A549 (cell line): ENCODE measurements at regions not wholly inside any gene's neighbourhood (a gene's known extent, or its start where the extent isn't known, plus 50 kb on each side); places are given as distances from the start of the nearest gene placed in this dataset.

ENCODE experiments used
- ATAC-seq, 2 experiments: fragments of 200-7000 bp in 1 of 2; fragments of >200 bp in 1 of 2; cut with Nextera tagmentation in 1 of 2; cut with Tn5 transposase in 1 of 2; 3 replicates each; pipeline versions ENCODE4 v1.8.0 to v1.9.1; 2018 to 2020; ENCODE audit warnings: mild to moderate bottlenecking in 1 of 2, moderate library complexity in 1 of 2
- CTCF ChIA-PET: fragments of 300-600 bp; sonication (Branson Sonifier 250); formaldehyde crosslinking; extraction: SDS; loops from one replicate; lab custom pipeline; 2021; ENCODE audit warnings: antibody characterized with exemption, inconsistent platforms; lab: Yijun Ruan, JAX
- POLR2A ChIA-PET: fragments of 350-600 bp; formaldehyde crosslinking; extraction: SDS; loops from one replicate; lab custom pipeline; 2021; ENCODE audit warnings: antibody characterized with exemption, inconsistent platforms; lab: Yijun Ruan, JAX
- DNase-seq, 2 experiments: peaks; one replicate each; pipeline versions ENCODE4 v3.0.0 to v3.0.0-alpha.2; 2011 to 2016; ENCODE audit warnings: low read depth in 1 of 2, low spot score in 1 of 2
- FAIRE-seq: peaks from 2 replicates; lab custom pipeline; 2011; peaks lifted over from hg19 to GRCh38; lab: Jason Lieb, UNC
- H3K27ac ChIP-seq, 2 experiments: fragments of >200 bp; sonication (Bioruptor Twin); formaldehyde crosslinking; 3 replicates each; pipeline ENCODE4 v1.5.1; 2016 to 2017
- H3K4me1 ChIP-seq: fragments of >200 bp; sonication (Bioruptor Twin); formaldehyde crosslinking; 3 replicates; pipeline ENCODE4 v1.6.1; 2016
- H3K4me2 ChIP-seq: fragments of >200 bp; sonication (Bioruptor Twin); formaldehyde crosslinking; 3 replicates; pipeline ENCODE4 v1.6.1; 2016
- H3K4me3 ChIP-seq: fragments of >200 bp; sonication (Bioruptor Twin); formaldehyde crosslinking; 3 replicates; pipeline ENCODE4 v1.5.1; 2016
- H3K9me3 ChIP-seq: fragments of >200 bp; sonication (Bioruptor Twin); formaldehyde crosslinking; 3 replicates; pipeline ENCODE4 v1.6.1; 2016
- CBX8 ChIP-seq: fragments of 200-600 bp; sonication (generic); IDR thresholded peaks from 2 replicates; pipeline ENCODE4 v1.6.1; 2016
- EHF ChIP-seq: fragments of 250-450 bp; sonication (Bioruptor Pico); IDR thresholded peaks from 2 replicates; pipeline ENCODE4 v1.5.0; 2020; ENCODE audit warnings: mild to moderate bottlenecking
- EHMT2 ChIP-seq: fragments of 200-600 bp; sonication (generic); IDR thresholded peaks from 2 replicates; pipeline ENCODE4 v1.6.1; 2016; ENCODE audit warnings: antibody characterized with exemption, low read depth, mild to moderate bottlenecking, moderate library complexity
- FOSB ChIP-seq: fragments of 250-450 bp; sonication (Bioruptor Pico); IDR thresholded peaks from 2 replicates; pipeline ENCODE4 v1.5.0; 2020; ENCODE audit warnings: mild to moderate bottlenecking, moderate library complexity
- HEYL ChIP-seq: fragments of 250-450 bp; sonication (Bioruptor Pico); IDR thresholded peaks from 2 replicates; pipeline ENCODE4 v1.8.0; 2021; ENCODE audit warnings: mild to moderate bottlenecking, moderate library complexity
- HOXA7 ChIP-seq: fragments of 250-450 bp; sonication (Bioruptor Pico); IDR thresholded peaks from 2 replicates; pipeline ENCODE4 v1.5.0; 2020; ENCODE audit warnings: mild to moderate bottlenecking, moderate library complexity
- HOXB13 ChIP-seq: fragments of 250-450 bp; sonication (Bioruptor Pico); IDR thresholded peaks from 2 replicates; pipeline ENCODE4 v1.5.0; 2020; ENCODE audit warnings: low read depth, mild to moderate bottlenecking, moderate library complexity
- HOXB5 ChIP-seq: fragments of 250-450 bp; sonication (Bioruptor Pico); IDR thresholded peaks from 2 replicates; pipeline ENCODE4 v1.5.0; 2020; ENCODE audit warnings: mild to moderate bottlenecking, moderate library complexity
- JUN ChIP-seq, 2 experiments: fragments of >200 bp; sonication (Bioruptor Twin); formaldehyde crosslinking; IDR thresholded peaks; 2 replicates in 1 of 2; 3 replicates in 1 of 2; pipeline ENCODE4 v1.6.1; 2016 to 2017
- MAZ ChIP-seq: fragments of 150-350 bp; IDR thresholded peaks from 2 replicates; pipeline ENCODE4 v1.6.1; 2014; ENCODE audit warnings: antibody characterized with exemption, low read depth, low read length, borderline replicate concordance
- NPAS2 ChIP-seq: fragments of 250-450 bp; sonication (Bioruptor Pico); IDR thresholded peaks from 2 replicates; pipeline ENCODE4 v1.8.0; 2022; ENCODE audit warnings: mild to moderate bottlenecking, moderate library complexity, borderline replicate concordance
- NR3C1 ChIP-seq: fragments of >200 bp; sonication (Bioruptor Twin); formaldehyde crosslinking; IDR thresholded peaks from 3 replicates; pipeline ENCODE4 v1.6.1; 2017
- PHF8 ChIP-seq: fragments of 200-600 bp; sonication (generic); IDR thresholded peaks from 2 replicates; pipeline ENCODE4 v1.6.1; 2016; ENCODE audit warnings: low read depth, mild to moderate bottlenecking, antibody characterized with exemption, moderate library complexity, borderline replicate concordance
- RAD21 ChIP-seq, 2 experiments: fragments of >200 bp in 1 of 2; sonication (Bioruptor Twin) in 1 of 2; formaldehyde crosslinking in 1 of 2; IDR thresholded peaks in 1 of 2; conservative IDR thresholded peaks in 1 of 2; 2 replicates in 1 of 2; 3 replicates in 1 of 2; pipeline ENCODE4 v1.6.1; 2012 to 2018; ENCODE audit warnings: inconsistent platforms in 1 of 2
- RARB ChIP-seq: fragments of 250-450 bp; sonication (Bioruptor Pico); IDR thresholded peaks from 2 replicates; pipeline ENCODE4 v1.8.0; 2021; ENCODE audit warnings: mild to moderate bottlenecking, moderate library complexity
- RCOR1 ChIP-seq: fragments of 150-350 bp; IDR thresholded peaks from 2 replicates; pipeline ENCODE4 v1.6.1; 2014; ENCODE audit warnings: antibody characterized with exemption, low read length, low read depth
- RFX5 ChIP-seq: fragments of 450-650 bp; IDR thresholded peaks from 2 replicates; pipeline ENCODE4 v1.7.1; 2014; ENCODE audit warnings: antibody characterized with exemption, mild to moderate bottlenecking, moderate library complexity
- SREBF2 ChIP-seq: fragments of 450-650 bp; IDR thresholded peaks from 2 replicates; pipeline ENCODE4 v1.6.1; 2014; ENCODE audit warnings: mild to moderate bottlenecking, moderate library complexity
- ZC3H11A ChIP-seq: fragments of 450-650 bp; IDR thresholded peaks from 2 replicates; pipeline ENCODE4 v1.6.1; 2014; ENCODE audit warnings: antibody characterized with exemption, mild to moderate bottlenecking
- WGBS: methylation state at CpG from one replicate; pipeline ENCODE4 v1.1.6; 2017; ENCODE audit errors: missing lambda C conversion rate; 5-methylcytosine and 5-hydroxymethylcytosine counted together
- TF ChIP-seq, protein P1 (sequence below): fragments of 250-450 bp; sonication (Bioruptor Pico); IDR thresholded peaks from 2 replicates; pipeline ENCODE4 v1.5.0; 2020; ENCODE audit warnings: low read depth, mild to moderate bottlenecking, moderate library complexity
- TF ChIP-seq, protein P2 (sequence below): IDR thresholded peaks from 2 replicates; pipeline ENCODE4 v1.6.1; 2012; ENCODE audit warnings: low read depth, borderline replicate concordance
- TF ChIP-seq, protein P3 (sequence below): fragments of 200-600 bp; sonication (generic); IDR thresholded peaks from 2 replicates; pipeline ENCODE4 v1.6.1; 2016; ENCODE audit warnings: antibody characterized with exemption, mild to moderate bottlenecking, moderate library complexity
- TF ChIP-seq, protein P4 (sequence below): fragments of 250-450 bp; sonication (Bioruptor Pico); IDR thresholded peaks from 2 replicates; pipeline ENCODE4 v1.5.0; 2021; ENCODE audit warnings: mild to moderate bottlenecking, moderate library complexity, borderline replicate concordance
- TF ChIP-seq, protein P5 (sequence below): IDR thresholded peaks from 2 replicates; pipeline ENCODE4 v1.6.1; 2012
- TF ChIP-seq, protein P6 (sequence below): IDR thresholded peaks from 2 replicates; pipeline ENCODE4 v1.6.1; 2012
- TF ChIP-seq, protein P7 (sequence below): fragments of >200 bp; sonication (Bioruptor Twin); formaldehyde crosslinking; IDR thresholded peaks from 2 replicates; pipeline ENCODE4 v1.6.1; 2016

DNA sequence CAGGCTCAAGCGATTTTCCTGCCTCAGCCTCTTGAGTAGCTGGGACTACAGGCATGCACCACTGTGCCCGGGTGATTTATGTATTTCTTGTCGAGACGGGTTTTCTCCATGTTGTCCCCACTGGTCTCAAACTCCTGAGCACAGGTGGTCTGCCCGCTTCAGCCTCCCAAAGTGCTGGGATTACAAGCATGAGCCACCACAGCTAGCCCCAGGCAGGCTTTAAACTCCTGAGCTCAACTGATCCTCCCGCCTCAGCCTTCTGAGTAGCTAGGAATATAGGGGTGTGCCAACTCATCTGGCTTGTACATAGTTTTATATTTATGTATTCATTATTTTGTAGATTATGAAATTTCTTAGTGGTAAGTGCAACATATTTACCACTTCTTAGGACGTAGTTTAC lies 198.8 kb upstream of the MCTP2 start:
- no peak for ATAC-seq
- TF ChIP-seq HEYL (CRISPR knock-in tag) (no peak), JUN (IDR thresholded peaks at IDR 0.05) (no peak), RARB (CRISPR knock-in tag) (no peak), SREBF2 (no peak), EHF (no peak), ZC3H11A (no peak), EHMT2 (no peak), HOXB5 (CRISPR knock-in tag) (no peak), NPAS2 (CRISPR knock-in tag) (no peak), RFX5 (no peak), NR3C1 (no peak), CBX8 (no peak), RAD21 (conservative IDR thresholded peaks at IDR 0.05 in 1 of 2, IDR thresholded peaks at IDR 0.05 in 1 of 2) (no peak), PHF8 (no peak), FOSB (CRISPR knock-in tag) (no peak), RCOR1 (no peak)
- TF ChIP-seq, protein P1, sequence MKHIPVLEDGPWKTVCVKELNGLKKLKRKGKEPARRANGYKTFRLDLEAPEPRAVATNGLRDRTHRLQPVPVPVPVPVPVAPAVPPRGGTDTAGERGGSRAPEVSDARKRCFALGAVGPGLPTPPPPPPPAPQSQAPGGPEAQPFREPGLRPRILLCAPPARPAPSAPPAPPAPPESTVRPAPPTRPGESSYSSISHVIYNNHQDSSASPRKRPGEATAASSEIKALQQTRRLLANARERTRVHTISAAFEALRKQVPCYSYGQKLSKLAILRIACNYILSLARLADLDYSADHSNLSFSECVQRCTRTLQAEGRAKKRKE (CRISPR knock-in tag): no peak
- TF ChIP-seq, protein P2, sequence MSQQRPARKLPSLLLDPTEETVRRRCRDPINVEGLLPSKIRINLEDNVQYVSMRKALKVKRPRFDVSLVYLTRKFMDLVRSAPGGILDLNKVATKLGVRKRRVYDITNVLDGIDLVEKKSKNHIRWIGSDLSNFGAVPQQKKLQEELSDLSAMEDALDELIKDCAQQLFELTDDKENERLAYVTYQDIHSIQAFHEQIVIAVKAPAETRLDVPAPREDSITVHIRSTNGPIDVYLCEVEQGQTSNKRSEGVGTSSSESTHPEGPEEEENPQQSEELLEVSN: no peak
- TF ChIP-seq, protein P3, sequence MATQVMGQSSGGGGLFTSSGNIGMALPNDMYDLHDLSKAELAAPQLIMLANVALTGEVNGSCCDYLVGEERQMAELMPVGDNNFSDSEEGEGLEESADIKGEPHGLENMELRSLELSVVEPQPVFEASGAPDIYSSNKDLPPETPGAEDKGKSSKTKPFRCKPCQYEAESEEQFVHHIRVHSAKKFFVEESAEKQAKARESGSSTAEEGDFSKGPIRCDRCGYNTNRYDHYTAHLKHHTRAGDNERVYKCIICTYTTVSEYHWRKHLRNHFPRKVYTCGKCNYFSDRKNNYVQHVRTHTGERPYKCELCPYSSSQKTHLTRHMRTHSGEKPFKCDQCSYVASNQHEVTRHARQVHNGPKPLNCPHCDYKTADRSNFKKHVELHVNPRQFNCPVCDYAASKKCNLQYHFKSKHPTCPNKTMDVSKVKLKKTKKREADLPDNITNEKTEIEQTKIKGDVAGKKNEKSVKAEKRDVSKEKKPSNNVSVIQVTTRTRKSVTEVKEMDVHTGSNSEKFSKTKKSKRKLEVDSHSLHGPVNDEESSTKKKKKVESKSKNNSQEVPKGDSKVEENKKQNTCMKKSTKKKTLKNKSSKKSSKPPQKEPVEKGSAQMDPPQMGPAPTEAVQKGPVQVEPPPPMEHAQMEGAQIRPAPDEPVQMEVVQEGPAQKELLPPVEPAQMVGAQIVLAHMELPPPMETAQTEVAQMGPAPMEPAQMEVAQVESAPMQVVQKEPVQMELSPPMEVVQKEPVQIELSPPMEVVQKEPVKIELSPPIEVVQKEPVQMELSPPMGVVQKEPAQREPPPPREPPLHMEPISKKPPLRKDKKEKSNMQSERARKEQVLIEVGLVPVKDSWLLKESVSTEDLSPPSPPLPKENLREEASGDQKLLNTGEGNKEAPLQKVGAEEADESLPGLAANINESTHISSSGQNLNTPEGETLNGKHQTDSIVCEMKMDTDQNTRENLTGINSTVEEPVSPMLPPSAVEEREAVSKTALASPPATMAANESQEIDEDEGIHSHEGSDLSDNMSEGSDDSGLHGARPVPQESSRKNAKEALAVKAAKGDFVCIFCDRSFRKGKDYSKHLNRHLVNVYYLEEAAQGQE: no peak
- TF ChIP-seq, protein P4, sequence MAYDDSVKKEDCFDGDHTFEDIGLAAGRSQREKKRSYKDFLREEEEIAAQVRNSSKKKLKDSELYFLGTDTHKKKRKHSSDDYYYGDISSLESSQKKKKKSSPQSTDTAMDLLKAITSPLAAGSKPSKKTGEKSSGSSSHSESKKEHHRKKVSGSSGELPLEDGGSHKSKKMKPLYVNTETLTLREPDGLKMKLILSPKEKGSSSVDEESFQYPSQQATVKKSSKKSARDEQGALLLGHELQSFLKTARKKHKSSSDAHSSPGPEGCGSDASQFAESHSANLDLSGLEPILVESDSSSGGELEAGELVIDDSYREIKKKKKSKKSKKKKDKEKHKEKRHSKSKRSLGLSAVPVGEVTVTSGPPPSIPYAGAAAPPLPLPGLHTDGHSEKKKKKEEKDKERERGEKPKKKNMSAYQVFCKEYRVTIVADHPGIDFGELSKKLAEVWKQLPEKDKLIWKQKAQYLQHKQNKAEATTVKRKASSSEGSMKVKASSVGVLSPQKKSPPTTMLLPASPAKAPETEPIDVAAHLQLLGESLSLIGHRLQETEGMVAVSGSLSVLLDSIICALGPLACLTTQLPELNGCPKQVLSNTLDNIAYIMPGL (CRISPR knock-in tag): no peak
- Histone ChIP-seq H3K4me3 (no peak overlapping the region), H3K4me2 (no peak overlapping the region), H3K9me3 (0 out of 3 replicates have a peak, but pooled peaks cover 2% of the 10 kb centered on the region), H3K4me1 (no peaks in the 10 kb centered on the region), H3K27ac (no peak overlapping the region)
- no peak for DNase-seq
- no peak for FAIRE-seq
- POLR2A ChIA-PET: no interaction called here
- CTCF ChIA-PET: interaction anchor here (0.6 kb wide), 1 partner anchor 15 kb away, joined by 3 read pairs; no protein-coding TSS in a partner anchor
- 35% methylated on average over 7 of the region's 7 CpGs for WGBS

DNA sequence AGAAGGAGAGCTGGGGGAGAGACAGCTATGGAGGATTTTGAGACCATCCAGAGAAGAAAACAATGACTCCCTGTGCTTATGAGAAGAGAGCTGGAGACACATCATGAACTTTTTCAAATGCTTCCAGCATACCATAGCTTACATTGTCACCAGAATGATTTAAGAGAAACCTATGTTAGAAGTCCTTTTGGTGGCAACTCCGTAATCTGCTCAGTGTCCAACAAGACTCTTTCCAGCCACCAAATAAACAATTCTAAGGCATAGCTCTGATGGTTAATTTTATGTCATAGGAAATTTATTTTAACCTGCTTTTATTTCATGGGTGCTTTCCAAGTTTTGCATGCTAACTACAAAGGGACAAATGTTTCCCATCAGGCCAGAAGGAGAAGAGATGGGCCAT lies 200.3 kb upstream of the MCTP2 start:
- DNase-seq: no peak
- CTCF ChIA-PET: no interaction called here
- no peak for TF ChIP-seq MAZ
- TF ChIP-seq HOXA7 (CRISPR knock-in tag): no peak
- TF ChIP-seq, protein P5, sequence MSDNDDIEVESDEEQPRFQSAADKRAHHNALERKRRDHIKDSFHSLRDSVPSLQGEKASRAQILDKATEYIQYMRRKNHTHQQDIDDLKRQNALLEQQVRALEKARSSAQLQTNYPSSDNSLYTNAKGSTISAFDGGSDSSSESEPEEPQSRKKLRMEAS: no peak
- TF ChIP-seq, protein P6, sequence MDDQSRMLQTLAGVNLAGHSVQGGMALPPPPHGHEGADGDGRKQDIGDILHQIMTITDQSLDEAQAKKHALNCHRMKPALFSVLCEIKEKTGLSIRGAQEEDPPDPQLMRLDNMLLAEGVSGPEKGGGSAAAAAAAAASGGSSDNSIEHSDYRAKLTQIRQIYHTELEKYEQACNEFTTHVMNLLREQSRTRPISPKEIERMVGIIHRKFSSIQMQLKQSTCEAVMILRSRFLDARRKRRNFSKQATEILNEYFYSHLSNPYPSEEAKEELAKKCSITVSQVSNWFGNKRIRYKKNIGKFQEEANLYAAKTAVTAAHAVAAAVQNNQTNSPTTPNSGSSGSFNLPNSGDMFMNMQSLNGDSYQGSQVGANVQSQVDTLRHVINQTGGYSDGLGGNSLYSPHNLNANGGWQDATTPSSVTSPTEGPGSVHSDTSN: no peak
- TF ChIP-seq HEYL (CRISPR knock-in tag): no peak
- TF ChIP-seq, protein P3: no peak
- TF ChIP-seq, protein P7, sequence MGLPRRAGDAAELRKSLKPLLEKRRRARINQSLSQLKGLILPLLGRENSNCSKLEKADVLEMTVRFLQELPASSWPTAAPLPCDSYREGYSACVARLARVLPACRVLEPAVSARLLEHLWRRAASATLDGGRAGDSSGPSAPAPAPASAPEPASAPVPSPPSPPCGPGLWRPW: no peak
- TF ChIP-seq HOXB13 (CRISPR knock-in tag): no peak
- no peak for TF ChIP-seq RCOR1
- no peak for TF ChIP-seq ZC3H11A
- TF ChIP-seq EHMT2: no peak

More for the DNA sequence above, 200.3 kb upstream of the MCTP2 start:
- no peaks in the 10 kb centered on the region for H3K9me3 ChIP-seq
- no peak overlapping the region for H3K4me2 ChIP-seq
- H3K4me3 ChIP-seq: no peak overlapping the region
- H3K27ac ChIP-seq: no peak overlapping the region
- FAIRE-seq (no peak), ATAC-seq (no peak)
- POLR2A ChIA-PET: no interaction called here
- H3K4me1 ChIP-seq: no peaks in the 10 kb centered on the region
- WGBS: 0% methylated on average over 1 of the region's 1 CpG
